ENCODE measurements at regions not wholly inside any gene's neighbourhood (a gene's known extent, or its start where the extent isn't known, plus 50 kb on each side); places are given as distances from the start of the nearest gene placed in this dataset.

GRCh38 chr12:115097416-115097815, 413.4 kb upstream of the TBX3 start:
- TF ChIP-seq POLR2AphosphoS5 (IDR thresholded peaks at IDR 0.05) (no peak), EP300 (IDR thresholded peaks at IDR 0.05) (no peak)
- Histone ChIP-seq H3K9me3 (no peaks in the 10 kb centered on the region), H3K4me1 (peaks cover 0 to 6% (median 2%) of the 10 kb centered on the region in 4 donors), H3K4me3 (no peak overlapping the region), H3K36me3 (no peaks in the 10 kb centered on the region), H3K27me3 (no peaks in the 10 kb centered on the region), H3K27ac (peak overlapping the region in 1 of 4 donors; percentile 1)
- WGBS, 2 donors = 79 to 90% methylated on average over 5 of the region's 5 CpGs
- peak in 1 of 2 donors; percentile 67 for ATAC-seq (ENCODE audit: low FRiP score in 2 of 2)
- DNase-seq = no peak

GRCh38 chr12:115096588-115097397, 412.8 kb upstream of the TBX3 start:
- Histone ChIP-seq H3K27ac (peak overlapping the region in 1 of 4 donors; percentile 1), H3K9me3 (no peaks in the 10 kb centered on the region), H3K4me1 (peaks cover 0 to 6% (median 2%) of the 10 kb centered on the region in 4 donors), H3K4me3 (no peak overlapping the region), H3K27me3 (no peaks in the 10 kb centered on the region), H3K36me3 (no peaks in the 10 kb centered on the region)
- peak in 1 of 2 donors; percentile 90 for ATAC-seq (ENCODE audit: low FRiP score in 2 of 2)
- DNase-seq = no peak
- TF ChIP-seq POLR2A (IDR thresholded peaks at IDR 0.05) (no peak), POLR2AphosphoS5 (IDR thresholded peaks at IDR 0.05) (no peak), EP300 (IDR thresholded peaks at IDR 0.05) (no peak), CTCF (IDR thresholded peaks at IDR 0.05) (no peak)
- WGBS, 2 donors = 38 to 58% methylated on average over 2 of the region's 2 CpGs

- no peaks in the 10 kb centered on the region for H3K9me3 ChIP-seq
- TF ChIP-seq CTCF (IDR thresholded peaks at IDR 0.05) = no peak
- TF ChIP-seq POLR2A (IDR thresholded peaks at IDR 0.05) = no peak
- TF ChIP-seq POLR2AphosphoS5 (IDR thresholded peaks at IDR 0.05) = no peak
- TF ChIP-seq EP300 (IDR thresholded peaks at IDR 0.05) = no peak
- H3K27me3 ChIP-seq = no peaks in the 10 kb centered on the region
- no peaks in the 10 kb centered on the region for H3K36me3 ChIP-seq
- H3K4me1 ChIP-seq = peaks cover 0 to 6% (median 2%) of the 10 kb centered on the region in 4 donors
- WGBS, 2 donors = 79 to 86% methylated on average over 10 of the region's 10 CpGs
- DNase-seq = no peak
- no peak overlapping the region for H3K4me3 ChIP-seq
- H3K27ac ChIP-seq = no peak overlapping the region
- no peak for ATAC-seq (ENCODE audit: low FRiP score in 2 of 2)
Measured at GRCh38 chr12:115095073-115095748, 411.2 kb upstream of the TBX3 start.

DNA sequence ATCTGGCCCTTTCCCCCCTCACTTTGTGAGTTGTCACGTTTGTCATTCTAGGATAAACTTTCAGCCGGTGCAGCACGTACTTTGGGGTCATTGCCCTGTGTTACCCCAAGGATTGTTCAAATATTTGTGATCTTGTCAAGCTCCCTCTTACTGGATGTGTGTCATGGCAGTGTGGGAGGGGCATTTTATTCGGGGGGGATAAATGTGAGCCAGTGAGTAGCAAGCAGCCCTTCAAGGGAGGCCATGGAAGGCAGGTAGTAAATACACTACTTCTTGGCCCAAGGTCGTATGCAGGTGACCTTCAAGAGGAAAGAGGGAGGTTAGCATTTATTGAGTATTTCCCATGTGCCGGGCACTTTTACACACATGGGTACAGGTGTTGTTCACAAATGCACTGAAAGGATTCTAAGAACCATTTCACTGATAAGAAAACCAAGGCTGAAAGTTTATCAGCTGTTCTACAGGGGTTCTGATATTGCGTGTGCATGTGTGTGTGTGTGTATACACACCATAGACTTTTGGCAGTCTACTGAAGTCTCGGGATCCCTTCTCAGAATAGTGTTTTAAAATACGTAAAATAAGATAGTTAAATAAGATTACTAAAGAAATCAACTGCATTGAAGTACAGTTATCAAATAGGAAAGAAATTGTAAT, 410.3 kb upstream of the TBX3 start:
- TF ChIP-seq CTCF (IDR thresholded peaks at IDR 0.05) (no peak), POLR2AphosphoS5 (IDR thresholded peaks at IDR 0.05) (no peak), EP300 (IDR thresholded peaks at IDR 0.05) (no peak), POLR2A (IDR thresholded peaks at IDR 0.05) (no peak)
- no peak for ATAC-seq (ENCODE audit: low FRiP score in 2 of 2)
- Histone ChIP-seq H3K4me3 (no peak overlapping the region), H3K27me3 (no peaks in the 10 kb centered on the region), H3K9me3 (no peaks in the 10 kb centered on the region), H3K4me1 (peaks cover 0 to 6% (median 2%) of the 10 kb centered on the region in 4 donors), H3K27ac (no peak overlapping the region), H3K36me3 (no peaks in the 10 kb centered on the region)
- WGBS, 2 donors = 61 to 68% methylated on average over 9 of the region's 9 CpGs
- no peak for DNase-seq

- Histone ChIP-seq H3K4me3 (no peak overlapping the region), H3K27me3 (no peaks in the 10 kb centered on the region), H3K9me3 (no peaks in the 10 kb centered on the region), H3K4me1 (peaks cover 0 to 14% (median 2%) of the 10 kb centered on the region in 4 donors), H3K27ac (no peak overlapping the region), H3K36me3 (no peaks in the 10 kb centered on the region)
- ATAC-seq (ENCODE audit: low FRiP score in 2 of 2) (no peak), DNase-seq (no peak)
- TF ChIP-seq POLR2A (IDR thresholded peaks at IDR 0.05) (no peak), EP300 (IDR thresholded peaks at IDR 0.05) (no peak), POLR2AphosphoS5 (IDR thresholded peaks at IDR 0.05) (no peak), CTCF (IDR thresholded peaks at IDR 0.05) (no peak)
- 92 to 100% methylated on average over 1 of the region's 1 CpG for WGBS, 2 donors
Measured at GRCh38 chr12:115093261-115093660, 409.3 kb upstream of the TBX3 start.

All from upper lobe of left lung (tissue), 6 donors.